ENCODE measurements at regions not wholly inside any gene's neighbourhood (a gene's known extent, or its start where the extent isn't known, plus 50 kb on each side); places are given as distances from the start of the nearest gene placed in this dataset.

DNA sequence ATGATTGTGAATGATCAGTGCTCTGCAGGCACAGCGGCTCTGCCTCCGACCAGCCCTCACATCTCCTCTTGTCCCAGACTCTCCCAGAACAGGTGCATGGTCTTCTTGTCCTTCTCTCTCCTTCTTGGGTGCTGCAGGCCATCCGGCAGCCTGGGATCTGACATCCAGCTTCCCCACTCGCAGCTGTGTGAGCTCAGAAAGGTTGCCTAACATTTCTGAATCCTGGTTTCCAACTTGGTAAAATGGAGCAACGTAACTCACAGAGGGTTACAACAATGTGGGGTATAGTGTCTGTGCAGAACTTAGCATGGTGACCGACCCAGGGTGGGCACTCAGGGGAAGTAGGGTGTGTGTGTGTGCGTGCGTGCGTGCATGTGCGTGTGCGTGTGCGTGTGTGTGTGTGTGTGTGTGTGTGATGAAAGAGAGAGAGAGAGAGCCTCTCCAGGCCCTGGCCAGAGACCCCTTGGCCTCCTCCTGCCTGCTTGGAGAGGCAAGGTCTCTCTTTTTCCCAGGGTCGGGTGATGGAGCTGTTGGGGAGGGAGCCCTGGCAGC, 110.1 kb downstream of the SNX5 start:
- DNase-seq (ENCODE audit: low spot score), result no peak

DNA sequence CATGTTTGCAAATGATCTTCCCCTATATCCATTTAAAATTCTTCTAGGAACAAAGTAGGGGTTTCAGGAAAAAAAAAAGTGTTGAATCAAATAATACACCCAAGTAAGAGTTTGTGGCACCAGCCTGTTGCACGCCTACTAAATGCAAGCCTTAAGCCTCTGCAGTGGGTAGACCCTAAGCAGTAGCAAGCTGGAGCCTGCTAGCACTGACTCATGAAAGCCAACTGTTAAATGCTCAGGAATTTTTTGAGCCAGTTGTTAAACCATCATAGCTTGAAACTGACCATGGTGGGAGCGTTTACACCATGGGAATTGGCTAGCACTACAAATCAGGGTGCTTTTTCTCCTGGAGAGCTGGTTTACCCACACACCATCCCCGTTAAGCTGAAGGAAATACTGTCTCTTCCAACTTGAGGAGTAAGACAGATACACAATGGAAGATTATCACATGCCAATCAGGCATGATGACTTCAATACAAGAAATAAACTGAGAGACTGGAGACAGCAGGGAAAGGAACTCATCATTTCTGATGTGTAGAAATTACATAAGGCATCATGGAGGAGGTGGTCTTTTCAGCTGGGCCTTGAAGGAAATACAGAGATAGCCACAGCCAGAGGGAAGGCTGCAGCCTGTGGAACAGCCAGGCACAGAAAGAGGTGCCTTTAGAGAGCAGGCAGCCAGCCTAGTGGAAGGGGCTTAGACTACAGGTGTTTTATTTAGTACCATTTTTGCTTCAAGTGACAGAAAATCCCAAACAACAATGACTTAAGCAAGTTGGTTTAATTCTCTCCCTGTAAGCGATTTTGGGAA, 110.8 kb downstream of the SNX5 start:
- no peak for DNase-seq (ENCODE audit: low spot score)

DNA sequence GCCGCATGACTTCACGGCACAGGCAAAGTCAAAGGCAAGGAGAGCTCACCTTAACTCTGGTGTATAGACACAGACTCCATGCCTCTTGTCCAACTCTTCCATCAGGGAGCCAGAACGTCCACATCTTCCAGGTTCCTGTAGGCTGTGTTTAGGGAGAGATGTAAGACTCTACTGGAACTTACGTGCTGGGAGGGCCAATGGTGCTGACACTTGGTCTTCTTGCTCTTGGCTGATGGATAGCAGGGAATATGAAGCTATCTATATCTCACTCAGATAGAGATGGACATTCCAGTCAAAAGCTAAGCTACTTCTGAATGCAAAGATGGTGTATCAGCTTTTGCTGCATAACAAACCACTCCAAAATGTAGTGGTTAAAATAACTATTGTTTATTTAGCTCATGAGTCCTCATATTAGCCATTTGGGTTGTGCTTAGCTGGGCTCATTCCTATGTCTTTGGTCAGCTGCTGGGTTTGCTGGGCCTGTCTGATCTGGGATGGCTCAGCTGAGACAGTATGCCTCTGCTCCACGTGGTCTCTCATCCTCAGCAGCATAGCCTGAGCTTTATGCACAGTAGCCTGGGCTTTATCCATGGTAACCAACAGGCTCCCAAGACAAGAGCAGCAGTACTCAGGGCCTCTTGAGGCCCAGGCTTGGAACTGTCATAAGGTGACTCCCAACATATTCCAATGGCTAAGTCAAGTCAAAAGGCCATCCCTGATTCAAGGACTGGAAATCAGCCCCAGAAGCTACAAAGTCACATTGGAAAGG, 111.6 kb downstream of the SNX5 start:
- no peak for DNase-seq (ENCODE audit: low spot score)

DNA sequence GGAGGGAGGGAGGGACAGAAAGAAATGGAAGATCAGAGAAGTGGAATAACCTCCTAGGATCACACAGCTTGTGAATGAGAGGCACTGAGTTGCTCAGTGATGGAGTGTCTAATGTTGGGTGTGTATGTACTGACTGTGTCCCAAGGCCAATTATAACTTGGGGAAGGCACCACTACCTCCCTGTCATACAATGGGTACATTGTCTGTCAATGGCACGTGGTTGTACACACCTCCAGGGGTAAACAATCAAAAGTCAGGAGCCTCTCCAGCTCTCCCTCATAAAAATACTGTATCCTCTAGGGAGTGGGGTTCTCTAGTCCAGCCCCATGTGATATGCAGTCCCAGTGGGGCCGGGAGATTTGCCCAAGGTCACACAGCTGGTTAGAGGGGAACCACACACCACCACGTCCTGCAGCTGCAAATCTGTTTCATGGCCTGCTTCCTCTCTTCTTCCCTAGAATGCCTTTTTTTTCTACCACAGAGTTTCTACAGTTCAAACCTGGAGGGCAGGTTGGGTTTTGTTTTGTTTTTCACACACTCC, 112.5 kb downstream of the SNX5 start:
- DNase-seq (ENCODE audit: low spot score), result no peak

DNA sequence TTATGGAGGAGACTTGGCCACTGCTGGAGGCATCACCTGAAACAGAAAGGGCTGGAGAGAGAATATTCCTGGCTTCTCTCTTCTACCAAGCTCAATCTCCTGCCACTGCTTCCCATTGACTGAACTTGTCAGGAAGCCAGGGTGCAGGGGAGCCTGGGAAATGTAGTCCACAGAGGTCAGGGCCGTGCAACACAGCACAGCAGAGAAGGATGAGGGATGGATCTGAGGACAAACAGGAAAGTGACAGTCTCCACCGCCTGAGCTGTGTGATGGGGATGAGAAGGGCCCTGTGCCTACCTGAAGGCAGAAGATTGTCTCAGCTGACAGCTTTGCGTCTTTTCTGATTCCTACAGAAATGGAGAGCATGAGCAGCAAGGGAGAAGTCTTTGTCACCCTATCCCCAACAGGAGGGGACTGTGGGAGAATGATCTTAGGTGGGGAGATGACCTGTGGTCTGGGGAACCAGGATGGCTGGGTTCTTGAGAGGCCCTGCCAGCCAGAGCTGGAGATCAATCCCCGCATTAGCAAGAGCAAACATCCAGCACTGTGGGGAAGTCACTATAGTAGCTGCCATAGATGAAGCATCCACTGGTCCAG, 114.2 kb downstream of the SNX5 start:
- DNase-seq (ENCODE audit: low spot score), result peak; percentile 68

DNA sequence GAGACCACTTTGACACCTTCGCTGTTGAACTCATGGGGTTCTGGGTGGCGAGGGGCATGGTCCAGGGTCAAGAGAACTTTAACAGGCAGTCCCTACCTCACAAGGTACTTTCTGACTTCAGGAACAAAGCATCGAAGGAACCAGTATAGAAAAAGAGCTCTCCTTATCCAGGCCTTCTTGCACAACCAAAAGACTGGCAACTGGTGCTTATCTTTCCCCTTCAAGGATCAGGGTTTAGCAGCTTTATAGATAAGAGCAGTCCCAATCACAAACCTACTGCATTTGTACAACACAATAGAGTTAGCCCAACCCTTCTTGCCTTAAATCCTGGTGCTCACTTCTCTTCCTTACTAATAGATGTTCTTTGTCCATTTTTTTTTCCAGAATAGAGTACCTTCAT, 116.3 kb downstream of the SNX5 start:
- no peak for DNase-seq (ENCODE audit: low spot score)

DNA sequence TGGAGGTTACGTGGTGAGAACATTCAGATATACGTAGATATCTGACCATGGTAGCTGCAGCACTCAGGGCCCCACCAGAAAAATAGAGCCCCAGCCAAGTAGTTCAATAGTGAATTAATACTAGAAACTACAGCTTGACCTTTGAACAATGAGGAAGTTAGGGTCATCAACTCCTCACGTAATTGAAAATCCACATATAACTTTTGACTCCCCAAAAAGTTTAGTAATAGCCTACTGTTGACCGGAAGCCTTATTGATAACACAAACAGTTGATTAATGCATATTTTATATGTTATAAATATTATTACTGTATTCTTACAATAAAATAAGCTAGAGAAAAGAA, 117.9 kb downstream of the SNX5 start:
- DNase-seq (ENCODE audit: low spot score), result no peak

DNA sequence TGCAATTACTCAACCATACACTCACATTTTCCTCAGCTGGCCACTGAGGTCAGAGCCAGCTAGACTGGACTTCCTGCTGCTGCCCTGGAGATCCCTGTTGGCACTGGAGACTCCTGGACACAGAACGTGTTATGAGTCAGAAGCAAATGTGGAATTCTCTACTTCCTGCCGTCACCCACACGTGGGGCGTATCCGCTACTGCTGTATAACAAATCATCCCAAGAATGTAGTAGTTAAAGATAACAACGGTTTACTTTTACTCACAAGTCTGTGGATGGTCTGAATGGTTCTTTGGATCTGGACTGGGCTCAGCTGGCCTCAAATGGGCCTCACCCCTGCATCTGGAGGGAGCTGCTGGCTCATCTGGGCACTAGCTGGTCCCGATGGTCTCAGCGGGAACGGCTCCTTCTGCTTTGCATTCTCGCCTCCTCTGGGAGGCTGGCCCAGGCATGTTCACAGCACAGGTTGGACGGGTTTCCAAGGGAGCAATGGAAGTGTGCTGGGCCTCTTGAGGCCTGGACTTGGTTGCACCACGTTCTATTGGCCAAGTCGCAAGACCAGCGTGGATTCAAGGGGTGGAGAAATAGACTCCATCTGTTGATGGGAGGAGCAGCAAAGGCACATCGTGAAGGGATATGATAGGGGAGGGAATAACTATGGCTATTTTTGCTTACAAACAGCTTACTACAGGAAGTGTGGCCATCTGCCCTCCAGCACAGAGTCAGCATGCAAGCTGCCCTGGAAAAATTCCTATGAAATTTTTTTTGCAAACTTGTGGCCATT, 118.5 kb downstream of the SNX5 start:
- no peak for DNase-seq (ENCODE audit: low spot score)

DNA sequence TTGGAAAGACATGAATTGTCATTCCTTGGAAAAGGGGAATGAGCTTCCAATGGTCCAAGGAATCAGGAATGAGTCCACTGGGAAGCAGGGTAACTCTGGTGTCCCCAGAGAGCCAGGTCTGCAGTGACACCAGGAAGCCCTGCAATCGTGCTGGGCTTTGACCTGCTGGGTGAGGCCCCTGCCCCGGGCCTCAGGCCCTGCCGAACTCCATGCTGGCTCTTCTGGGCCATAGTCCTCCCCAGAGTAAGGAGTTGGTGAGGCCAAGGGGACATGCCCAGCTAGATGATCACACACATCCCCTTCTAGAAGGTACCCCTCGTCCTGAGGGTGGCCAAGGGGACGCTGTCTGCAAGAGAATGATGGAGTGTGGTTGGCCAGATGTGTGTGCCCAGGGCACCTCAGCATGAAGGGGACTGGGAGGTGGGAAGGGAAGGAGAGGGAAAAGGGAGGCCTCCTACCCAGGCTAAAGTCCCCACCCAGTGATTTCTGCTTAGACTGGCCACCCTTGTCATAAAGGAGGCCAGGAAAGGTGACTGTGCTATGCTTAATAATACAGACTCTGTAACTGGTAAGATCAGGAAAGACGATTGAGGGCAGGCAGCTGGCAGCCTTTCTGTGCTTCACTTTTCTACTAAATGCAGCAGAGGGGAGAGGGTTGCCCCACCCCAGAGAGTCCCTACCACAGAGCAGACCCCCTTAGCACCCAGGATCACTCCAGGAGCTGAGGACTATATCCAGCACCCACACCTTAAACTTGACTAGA, 119.3 kb downstream of the SNX5 start:
- DNase-seq (ENCODE audit: low spot score), result no peak

DNA sequence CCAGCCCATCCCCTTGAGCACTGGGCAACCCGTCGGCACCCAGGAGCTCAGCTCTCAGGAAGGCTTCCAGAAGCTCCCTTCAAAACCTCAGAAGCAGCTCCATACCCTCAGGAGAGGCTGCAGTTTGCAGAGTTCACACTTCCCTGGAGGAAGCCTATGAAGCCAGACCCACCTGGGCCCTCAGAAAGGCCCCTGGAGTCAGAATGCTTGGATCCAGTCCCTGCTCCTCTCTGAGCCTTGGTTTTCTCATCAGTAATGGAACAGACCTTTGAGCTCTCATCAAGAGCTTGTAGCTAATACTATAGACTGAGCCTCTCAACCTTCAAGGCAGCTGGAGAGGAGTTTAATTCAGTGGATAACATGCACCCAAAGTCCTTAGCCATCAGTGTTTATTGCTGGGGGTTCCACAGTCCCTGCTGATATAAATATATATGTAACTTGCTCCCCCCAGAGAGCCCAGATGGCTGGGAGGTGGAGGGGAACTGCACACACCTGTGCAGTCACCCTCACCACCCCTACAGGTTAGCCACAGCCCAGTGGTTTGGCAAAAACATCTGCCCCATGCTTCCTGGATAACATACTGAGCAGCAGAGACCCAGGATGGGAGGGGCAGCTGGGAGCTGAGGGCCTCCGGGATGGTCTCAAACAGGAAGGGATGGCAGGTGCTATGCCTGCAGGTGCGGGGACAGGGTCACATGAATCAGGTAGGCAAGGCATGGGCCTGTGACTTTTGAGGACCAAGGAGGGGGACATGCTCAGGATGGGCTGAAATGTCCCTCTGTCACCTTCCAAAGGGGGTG, 120.1 kb downstream of the SNX5 start:
- no peak for DNase-seq (ENCODE audit: low spot score)

DNA sequence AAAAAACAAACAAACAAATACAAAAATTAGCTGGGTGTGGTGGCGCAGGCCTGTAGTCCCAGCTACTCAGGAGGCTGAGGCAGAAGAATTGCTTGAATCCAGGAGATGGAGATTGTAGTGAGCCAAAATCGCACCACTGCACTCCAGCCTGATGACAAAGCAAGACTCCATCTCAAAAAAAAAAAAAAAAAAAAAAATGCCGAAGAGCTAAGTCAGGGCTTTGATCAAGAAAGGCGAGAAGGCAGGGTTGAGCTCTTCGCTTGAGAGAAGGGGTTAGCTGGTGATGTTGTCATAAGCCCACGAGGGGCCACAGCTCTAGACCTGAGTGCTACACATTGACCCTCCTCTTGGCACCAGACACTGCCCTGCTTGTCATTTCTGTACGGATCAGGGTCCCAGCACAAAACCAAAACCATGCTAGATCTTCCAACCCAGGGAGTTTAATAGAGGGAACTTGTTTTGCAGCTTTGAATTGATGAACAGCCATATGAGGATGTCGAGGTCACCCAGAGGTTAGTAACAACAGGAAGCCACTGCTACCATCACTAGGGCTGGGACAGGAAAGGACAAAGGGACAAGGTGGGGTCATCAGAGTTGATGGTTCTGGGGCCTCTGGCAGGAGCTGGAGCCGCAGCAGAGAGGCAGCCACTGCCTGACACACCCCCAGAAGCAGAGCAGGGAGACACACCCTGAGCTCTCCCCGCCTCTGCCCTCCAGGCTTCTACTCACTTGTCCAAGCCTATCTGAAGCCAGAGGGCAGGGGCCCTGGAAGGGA, 122.7 kb downstream of the SNX5 start:
- DNase-seq (ENCODE audit: low spot score), result no peak

DNA sequence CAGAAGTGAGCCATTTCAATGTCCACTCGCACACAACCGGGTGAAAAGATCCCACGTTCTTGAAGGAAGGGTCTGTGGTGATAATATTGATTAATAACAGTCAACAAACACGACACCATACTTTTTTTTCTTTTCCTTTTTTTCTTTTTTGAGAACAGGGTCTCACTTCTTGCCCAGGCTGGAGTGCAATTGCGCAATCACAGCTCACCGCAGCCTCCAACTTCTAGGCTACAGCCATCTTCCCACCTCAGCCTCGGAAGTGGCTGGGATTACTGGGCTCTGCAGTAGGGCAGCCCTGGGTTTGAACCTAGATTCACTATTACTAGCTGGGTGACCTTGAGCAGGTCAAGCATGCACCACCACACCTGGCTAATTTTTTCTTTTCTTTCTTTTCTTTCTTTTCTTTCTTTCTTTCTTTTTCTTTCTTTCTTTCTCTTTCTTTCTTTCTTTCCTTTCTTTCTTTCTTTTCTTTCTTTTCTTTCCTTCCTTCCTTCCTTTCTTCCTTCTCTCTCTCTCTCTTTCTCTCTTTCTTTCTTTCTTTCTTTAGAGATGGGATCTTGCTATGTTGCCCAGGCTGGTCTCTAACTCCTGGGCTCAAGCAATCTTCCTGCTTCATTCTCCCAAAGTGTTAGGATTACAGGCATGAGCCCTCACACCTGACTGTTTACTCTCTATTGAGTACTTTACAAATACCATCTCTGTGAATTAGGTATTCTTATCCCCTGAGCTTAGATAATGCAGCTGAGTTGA, 123.9 kb downstream of the SNX5 start:
- no peak for DNase-seq (ENCODE audit: low spot score)

DNA sequence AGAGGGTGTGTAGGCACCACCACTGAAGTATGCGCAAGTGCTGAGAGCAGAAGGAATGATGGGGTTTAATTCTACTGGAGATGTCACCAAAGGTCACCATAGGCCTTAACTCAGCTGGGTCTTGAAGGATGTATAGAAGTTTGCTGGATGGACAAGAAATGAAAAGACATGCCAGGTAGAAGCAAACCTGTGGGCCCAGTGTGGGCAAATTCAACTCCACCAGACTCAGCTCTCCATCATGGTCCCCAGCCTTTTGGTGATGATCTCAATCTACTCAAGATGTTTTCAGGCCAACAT, 124.5 kb downstream of the SNX5 start:
- DNase-seq (ENCODE audit: low spot score), result no peak

DNA sequence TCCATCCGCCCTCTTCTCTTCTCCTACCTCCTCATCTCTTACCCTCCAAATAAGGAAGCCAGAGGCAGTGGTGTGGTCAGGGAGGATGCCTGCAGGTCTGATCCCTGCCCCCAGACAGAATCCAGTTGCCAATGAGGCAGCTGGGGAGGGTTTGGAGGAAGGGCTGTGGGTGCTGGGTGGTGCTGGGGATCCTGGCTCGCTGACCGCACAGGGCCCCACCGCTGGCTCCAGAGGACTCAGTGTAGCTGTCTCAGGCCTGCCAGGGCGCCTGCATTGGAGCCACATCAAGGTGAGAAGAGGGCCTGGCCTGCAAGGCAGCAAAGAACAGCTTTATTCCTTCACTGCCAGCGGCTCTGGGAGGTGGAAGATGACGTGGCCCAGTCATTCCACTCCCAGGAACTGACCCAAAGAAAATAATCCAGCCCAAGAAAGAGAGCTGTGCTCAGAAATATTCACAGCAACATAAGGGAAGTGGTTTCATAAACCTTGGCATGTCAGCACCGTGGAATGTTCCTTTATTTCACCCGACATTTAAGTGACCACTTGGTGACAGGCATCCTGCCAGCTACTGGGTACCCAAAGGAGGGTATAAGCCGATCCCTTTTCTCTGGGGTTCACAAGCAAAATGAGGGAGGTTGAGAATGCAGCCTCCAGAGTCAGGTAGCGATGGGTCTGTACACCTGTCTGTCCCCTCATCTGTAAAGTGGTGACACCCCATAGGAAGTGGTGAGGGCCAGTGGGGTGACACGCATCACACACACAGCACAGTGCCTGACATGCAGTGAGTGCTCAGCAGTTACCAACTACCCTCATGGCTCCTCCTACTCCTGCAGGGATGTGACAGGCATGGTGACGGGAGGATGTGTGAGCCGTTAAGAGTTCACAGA, 125.1 kb downstream of the SNX5 start:
- no peak for DNase-seq (ENCODE audit: low spot score)

DNA sequence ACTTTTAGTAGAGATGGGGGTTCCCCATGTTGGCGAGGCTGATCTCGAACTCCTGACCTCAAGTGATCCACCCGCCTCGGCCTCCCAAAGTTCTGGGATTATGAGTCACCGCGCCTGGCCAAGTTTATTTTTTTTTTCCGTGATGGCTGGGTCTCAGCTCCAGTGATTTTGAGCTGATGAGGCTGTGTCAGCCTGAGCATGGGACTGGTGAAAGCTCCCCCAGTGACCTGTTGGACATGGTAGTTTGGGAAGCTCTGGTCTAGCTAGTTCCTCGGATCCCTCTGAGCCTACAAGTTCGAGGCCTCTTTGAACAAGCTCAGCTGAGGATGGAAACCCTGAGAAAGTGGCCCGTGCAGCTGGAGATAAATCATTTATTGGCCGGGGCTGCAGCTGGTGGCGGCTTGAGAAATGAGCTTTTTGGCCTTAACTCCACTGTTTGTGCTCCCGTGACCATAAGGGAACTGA, 126.8 kb downstream of the SNX5 start:
- no peak for DNase-seq (ENCODE audit: low spot score)

DNA sequence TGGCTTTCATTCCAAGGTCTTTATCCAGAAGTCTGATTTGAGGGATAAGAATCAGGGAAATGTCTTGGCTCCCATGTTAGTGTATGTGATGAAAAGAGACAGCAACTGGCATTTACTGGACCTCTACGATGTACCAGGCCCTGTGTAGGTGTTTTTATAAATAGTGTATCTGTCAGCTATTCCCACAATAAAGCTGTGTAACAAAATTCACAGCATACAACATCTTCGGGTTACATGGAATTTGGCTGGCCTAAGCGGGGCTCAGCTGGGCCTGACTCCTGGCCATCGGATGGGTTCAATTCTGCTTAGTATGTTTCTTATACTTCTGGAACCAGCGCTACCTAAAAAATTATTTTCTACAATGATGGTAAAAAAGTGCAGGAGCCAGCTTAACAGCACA, 128.2 kb downstream of the SNX5 start:
- no peak for DNase-seq (ENCODE audit: low spot score)

DNA sequence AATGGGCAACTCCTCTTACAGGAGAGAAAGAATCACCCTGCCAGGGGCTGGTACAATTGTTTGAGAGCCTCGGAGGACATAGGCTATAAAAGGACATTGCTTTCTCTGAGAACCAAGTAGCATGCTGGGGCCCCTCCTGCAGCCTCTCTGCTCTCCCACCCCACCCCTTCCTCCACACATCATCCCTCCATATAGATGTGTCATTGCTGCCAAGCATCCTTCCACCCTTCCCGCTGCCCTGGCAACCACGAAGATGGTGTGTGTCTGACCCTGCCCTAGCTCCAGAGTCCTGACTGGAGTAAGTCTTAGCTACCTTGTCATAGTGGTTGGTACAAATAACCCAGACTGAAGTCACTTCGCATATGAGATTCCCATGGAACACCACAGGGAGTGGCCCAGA, 129.7 kb downstream of the SNX5 start:
- DNase-seq (ENCODE audit: low spot score), result no peak

DNA sequence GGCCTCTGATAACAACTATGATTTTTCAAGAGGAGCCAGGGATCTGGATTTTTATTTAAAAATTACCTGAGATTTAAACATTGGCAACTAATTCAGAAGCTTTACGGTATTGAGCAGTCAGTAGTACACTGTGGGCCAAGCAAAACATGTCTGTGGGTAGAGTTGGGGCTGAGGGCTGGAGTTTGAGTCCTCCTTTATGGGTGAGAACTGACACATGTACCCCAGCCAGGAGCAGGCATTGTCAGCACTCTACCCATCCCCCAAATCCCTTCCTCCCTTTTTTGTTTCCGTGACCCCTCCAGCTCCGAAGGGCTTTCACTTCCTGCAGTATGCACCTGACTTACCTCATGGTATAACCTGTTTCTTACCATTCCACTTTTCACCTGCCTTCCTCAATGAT, 131.4 kb downstream of the SNX5 start:
- no peak for DNase-seq (ENCODE audit: low spot score)

Measured in Ammon's horn (tissue), 1 donor.